ENCODE measurements at regions not wholly inside any gene's neighbourhood (a gene's known extent, or its start where the extent isn't known, plus 50 kb on each side); places are given as distances from the start of the nearest gene placed in this dataset.

GRCh38 chr6:11640486-11640885 lies 102.9 kb downstream of the TMEM170B start:
- H3K4me3 Mint-ChIP-seq = no peak overlapping the region
- no peaks in the 10 kb centered on the region for H3K36me3 Mint-ChIP-seq
- peaks cover 4% of the 10 kb centered on the region for H3K9me3 Mint-ChIP-seq
- H3K4me1 Mint-ChIP-seq (ENCODE audit: unreplicated experiment) = peaks cover 20% of the 10 kb centered on the region
- H3K27ac Mint-ChIP-seq = no peak overlapping the region
- no peaks in the 10 kb centered on the region for H3K27me3 Mint-ChIP-seq
- TF ChIP-seq CTCF (conservative IDR thresholded peaks at IDR 0.05) = no peak
- no peak for DNase-seq (ENCODE audit: extremely low spot score, unreplicated experiment)

GRCh38 chr6:11644071-11644470 lies 106.5 kb downstream of the TMEM170B start:
- DNase-seq (ENCODE audit: extremely low spot score, unreplicated experiment) = no peak
- Mint-ChIP-seq H3K4me3 (no peak overlapping the region), H3K9me3 (peaks cover 4% of the 10 kb centered on the region)

GRCh38 chr6:11644601-11645000 lies 107.1 kb downstream of the TMEM170B start:
- Mint-ChIP-seq H3K4me3 (no peak overlapping the region), H3K27me3 (no peaks in the 10 kb centered on the region), H3K9me3 (peaks cover 8% of the 10 kb centered on the region), H3K27ac (no peak overlapping the region), H3K4me1 (ENCODE audit: unreplicated experiment) (peaks cover 5% of the 10 kb centered on the region), H3K36me3 (no peaks in the 10 kb centered on the region)
- no peak for TF ChIP-seq CTCF (conservative IDR thresholded peaks at IDR 0.05)
- DNase-seq (ENCODE audit: extremely low spot score, unreplicated experiment) = no peak

More at GRCh38 chr6:11644071-11644470, 106.5 kb downstream of the TMEM170B start:
- no peak for TF ChIP-seq CTCF (conservative IDR thresholded peaks at IDR 0.05)
- H3K27me3 Mint-ChIP-seq = no peaks in the 10 kb centered on the region
- H3K27ac Mint-ChIP-seq = no peak overlapping the region
- H3K36me3 Mint-ChIP-seq = no peaks in the 10 kb centered on the region
- H3K4me1 Mint-ChIP-seq (ENCODE audit: unreplicated experiment) = peaks cover 5% of the 10 kb centered on the region

- H3K27me3 Mint-ChIP-seq = no peaks in the 10 kb centered on the region
- H3K36me3 Mint-ChIP-seq = no peaks in the 10 kb centered on the region
- TF ChIP-seq CTCF (conservative IDR thresholded peaks at IDR 0.05) = no peak
- H3K4me3 Mint-ChIP-seq = no peak overlapping the region
- H3K9me3 Mint-ChIP-seq = peaks cover 9% of the 10 kb centered on the region
- DNase-seq (ENCODE audit: extremely low spot score, unreplicated experiment) = no peak
- H3K27ac Mint-ChIP-seq = no peak overlapping the region
- H3K4me1 Mint-ChIP-seq (ENCODE audit: unreplicated experiment) = peaks cover 7% of the 10 kb centered on the region
Measured at GRCh38 chr6:11645016-11645415, 107.5 kb downstream of the TMEM170B start.

GRCh38 chr6:11648436-11648775 lies 110.9 kb downstream of the TMEM170B start:
- TF ChIP-seq CTCF (conservative IDR thresholded peaks at IDR 0.05) = no peak
- no peaks in the 10 kb centered on the region for H3K36me3 Mint-ChIP-seq
- H3K4me1 Mint-ChIP-seq (ENCODE audit: unreplicated experiment) = peaks cover 28% of the 10 kb centered on the region
- peaks cover 10% of the 10 kb centered on the region for H3K9me3 Mint-ChIP-seq
- H3K27me3 Mint-ChIP-seq = no peaks in the 10 kb centered on the region
- H3K4me3 Mint-ChIP-seq = no peak overlapping the region
- H3K27ac Mint-ChIP-seq = peak overlapping the region; percentile 61
- peak; percentile 2 for DNase-seq (ENCODE audit: extremely low spot score, unreplicated experiment)

- H3K36me3 Mint-ChIP-seq = no peaks in the 10 kb centered on the region
- H3K27ac Mint-ChIP-seq = no peak overlapping the region
- no peak for TF ChIP-seq CTCF (conservative IDR thresholded peaks at IDR 0.05)
- H3K4me1 Mint-ChIP-seq (ENCODE audit: unreplicated experiment) = peaks cover 33% of the 10 kb centered on the region
- H3K4me3 Mint-ChIP-seq = no peak overlapping the region
- peaks cover 10% of the 10 kb centered on the region for H3K9me3 Mint-ChIP-seq
- no peaks in the 10 kb centered on the region for H3K27me3 Mint-ChIP-seq
- DNase-seq (ENCODE audit: extremely low spot score, unreplicated experiment) = no peak
Measured at GRCh38 chr6:11648889-11649288, 111.3 kb downstream of the TMEM170B start.
